ENCODE measurements at regions not wholly inside any gene's neighbourhood (a gene's known extent, or its start where the extent isn't known, plus 50 kb on each side); places are given as distances from the start of the nearest gene placed in this dataset.

DNA sequence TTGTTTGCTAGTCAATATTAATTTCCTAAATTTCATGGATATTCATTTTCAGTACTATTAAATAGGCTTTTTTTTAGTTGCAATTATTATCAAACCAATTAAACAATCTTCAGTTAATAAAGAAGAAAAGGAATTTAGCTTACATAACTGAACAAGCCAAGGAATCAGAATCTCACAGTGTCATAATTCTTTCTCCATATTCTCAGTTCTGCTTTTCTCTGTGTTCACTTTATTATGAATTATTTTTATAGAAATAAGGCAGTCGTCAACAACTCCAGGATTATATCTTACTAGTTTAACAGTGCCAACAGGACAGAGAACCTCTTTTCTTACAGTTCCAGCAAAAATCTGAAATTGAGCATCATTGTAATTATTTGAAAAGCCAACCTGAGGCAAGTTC, 221.7 kb downstream of the CGGBP1 start:
- TF ChIP-seq, protein P1, sequence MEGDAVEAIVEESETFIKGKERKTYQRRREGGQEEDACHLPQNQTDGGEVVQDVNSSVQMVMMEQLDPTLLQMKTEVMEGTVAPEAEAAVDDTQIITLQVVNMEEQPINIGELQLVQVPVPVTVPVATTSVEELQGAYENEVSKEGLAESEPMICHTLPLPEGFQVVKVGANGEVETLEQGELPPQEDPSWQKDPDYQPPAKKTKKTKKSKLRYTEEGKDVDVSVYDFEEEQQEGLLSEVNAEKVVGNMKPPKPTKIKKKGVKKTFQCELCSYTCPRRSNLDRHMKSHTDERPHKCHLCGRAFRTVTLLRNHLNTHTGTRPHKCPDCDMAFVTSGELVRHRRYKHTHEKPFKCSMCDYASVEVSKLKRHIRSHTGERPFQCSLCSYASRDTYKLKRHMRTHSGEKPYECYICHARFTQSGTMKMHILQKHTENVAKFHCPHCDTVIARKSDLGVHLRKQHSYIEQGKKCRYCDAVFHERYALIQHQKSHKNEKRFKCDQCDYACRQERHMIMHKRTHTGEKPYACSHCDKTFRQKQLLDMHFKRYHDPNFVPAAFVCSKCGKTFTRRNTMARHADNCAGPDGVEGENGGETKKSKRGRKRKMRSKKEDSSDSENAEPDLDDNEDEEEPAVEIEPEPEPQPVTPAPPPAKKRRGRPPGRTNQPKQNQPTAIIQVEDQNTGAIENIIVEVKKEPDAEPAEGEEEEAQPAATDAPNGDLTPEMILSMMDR (conservative IDR thresholded peaks at IDR 0.05; ENCODE audit: low read depth, low read length): no peak
- TF ChIP-seq POLR2A (IDR thresholded peaks at IDR 0.05; ENCODE audit: low read depth, low read length) (no peak), NFE2L2 (IDR thresholded peaks at IDR 0.05; ENCODE audit: low read depth, low read length) (no peak), CHD1 (IDR thresholded peaks at IDR 0.05; ENCODE audit: low read depth, low read length) (no peak), CEBPB (IDR thresholded peaks at IDR 0.05; ENCODE audit: low read depth, low read length) (no peak), MAFK (IDR thresholded peaks at IDR 0.05; ENCODE audit: low read depth, low read length) (no peak), MXI1 (IDR thresholded peaks at IDR 0.05; ENCODE audit: borderline replicate concordance, low read depth, low read length) (no peak), RAD21 (IDR thresholded peaks at IDR 0.05; ENCODE audit: low read length) (no peak), RFX5 (IDR thresholded peaks at IDR 0.05; ENCODE audit: low read depth, low read length) (no peak), RCOR1 (IDR thresholded peaks at IDR 0.05; ENCODE audit: insufficient replicate concordance, low read length) (no peak), BHLHE40 (IDR thresholded peaks at IDR 0.05; ENCODE audit: low read depth, low read length) (no peak), SMC3 (IDR thresholded peaks at IDR 0.05; ENCODE audit: low read depth, low read length) (no peak)
- TF ChIP-seq, protein P2, sequence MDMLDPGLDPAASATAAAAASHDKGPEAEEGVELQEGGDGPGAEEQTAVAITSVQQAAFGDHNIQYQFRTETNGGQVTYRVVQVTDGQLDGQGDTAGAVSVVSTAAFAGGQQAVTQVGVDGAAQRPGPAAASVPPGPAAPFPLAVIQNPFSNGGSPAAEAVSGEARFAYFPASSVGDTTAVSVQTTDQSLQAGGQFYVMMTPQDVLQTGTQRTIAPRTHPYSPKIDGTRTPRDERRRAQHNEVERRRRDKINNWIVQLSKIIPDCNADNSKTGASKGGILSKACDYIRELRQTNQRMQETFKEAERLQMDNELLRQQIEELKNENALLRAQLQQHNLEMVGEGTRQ (IDR thresholded peaks at IDR 0.05; ENCODE audit: low read depth, low read length): no peak
- TF ChIP-seq, protein P3, sequence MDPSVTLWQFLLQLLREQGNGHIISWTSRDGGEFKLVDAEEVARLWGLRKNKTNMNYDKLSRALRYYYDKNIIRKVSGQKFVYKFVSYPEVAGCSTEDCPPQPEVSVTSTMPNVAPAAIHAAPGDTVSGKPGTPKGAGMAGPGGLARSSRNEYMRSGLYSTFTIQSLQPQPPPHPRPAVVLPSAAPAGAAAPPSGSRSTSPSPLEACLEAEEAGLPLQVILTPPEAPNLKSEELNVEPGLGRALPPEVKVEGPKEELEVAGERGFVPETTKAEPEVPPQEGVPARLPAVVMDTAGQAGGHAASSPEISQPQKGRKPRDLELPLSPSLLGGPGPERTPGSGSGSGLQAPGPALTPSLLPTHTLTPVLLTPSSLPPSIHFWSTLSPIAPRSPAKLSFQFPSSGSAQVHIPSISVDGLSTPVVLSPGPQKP (IDR thresholded peaks at IDR 0.05; ENCODE audit: borderline replicate concordance, low read depth, low read length): no peak

Measured in IMR-90 (cell line).